ENCODE measurements at regions not wholly inside any gene's neighbourhood (a gene's known extent, or its start where the extent isn't known, plus 50 kb on each side); places are given as distances from the start of the nearest gene placed in this dataset.
A peak's percentile ranks its signal among the peaks of the same experiment; 100 is the strongest.

- Histone ChIP-seq H3K36me3 (ENCODE audit: control insufficient read depth in 2 of 2, extremely low read depth in 1 of 2, insufficient read depth in 1 of 2, low read length in 1 of 2) (no peaks in the 10 kb centered on the region), H3K4me3 (ENCODE audit: control insufficient read depth in 1 of 2, extremely low read depth in 1 of 2, low read length in 1 of 2) (no peak overlapping the region), H3K9me3 (no peaks in the 10 kb centered on the region), H3K4me1 (ENCODE audit: control insufficient read depth in 1 of 2, extremely low read depth in 1 of 2, insufficient read depth in 2 of 2, low read length in 2 of 2) (no peaks in the 10 kb centered on the region), H3K27me3 (replicated peaks in 1 of 2; ENCODE audit: control insufficient read depth in 2 of 2, extremely low read depth in 1 of 2, insufficient read depth in 2 of 2, low read length in 1 of 2) (no peaks in the 10 kb centered on the region), H3K27ac (ENCODE audit: low read length) (no peak overlapping the region)
- Mint-ChIP-seq H3K4me3 (no peak overlapping the region), H3K36me3 (no peaks in the 10 kb centered on the region), H3K4me1 (no peaks in the 10 kb centered on the region), H3K27me3 (no peaks in the 10 kb centered on the region), H3K9me3 (peaks cover 13 to 14% (median 13%) of the 10 kb centered on the region in 3 donors), H3K27ac (no peak overlapping the region)
- ATAC-seq (replicated peaks in 1 of 4) = no peak
- POLR2A ChIA-PET = no interaction called here
- 85% methylated on average over 6 of the region's 8 CpGs for WGBS (ENCODE audit: insufficient coverage)
- DNase-seq = no peak
- CTCF ChIA-PET = no interaction called here
Measured at GRCh38 chr18:37805773-37806404, 240.3 kb upstream of the CELF4 start.

GRCh38 chr18:37796823-37797349 lies 231.3 kb upstream of the CELF4 start:
- Mint-ChIP-seq H3K27me3 (no peaks in the 10 kb centered on the region), H3K36me3 (no peaks in the 10 kb centered on the region), H3K4me3 (no peak overlapping the region), H3K4me1 (no peaks in the 10 kb centered on the region), H3K9me3 (peaks cover 5 to 9% (median 5%) of the 10 kb centered on the region in 3 donors), H3K27ac (no peak overlapping the region)
- ChIA-PET POLR2A (no interaction called here), CTCF (no interaction called here)
- DNase-seq (no peak), ATAC-seq (replicated peaks in 1 of 4) (no peak)
- no peaks in the 10 kb centered on the region for H3K9me3 ChIP-seq
- WGBS (ENCODE audit: insufficient coverage) = 81% methylated on average over 4 of the region's 6 CpGs
- no peaks in the 10 kb centered on the region for H3K4me1 ChIP-seq (ENCODE audit: control insufficient read depth in 1 of 2, extremely low read depth in 1 of 2, insufficient read depth in 2 of 2, low read length in 2 of 2)
- no peaks in the 10 kb centered on the region for H3K27me3 ChIP-seq (replicated peaks in 1 of 2; ENCODE audit: control insufficient read depth in 2 of 2, extremely low read depth in 1 of 2, insufficient read depth in 2 of 2, low read length in 1 of 2)
- no peaks in the 10 kb centered on the region for H3K36me3 ChIP-seq (ENCODE audit: control insufficient read depth in 2 of 2, extremely low read depth in 1 of 2, insufficient read depth in 1 of 2, low read length in 1 of 2)
- no peak overlapping the region for H3K4me3 ChIP-seq (ENCODE audit: control insufficient read depth in 1 of 2, extremely low read depth in 1 of 2, low read length in 1 of 2)
- no peak overlapping the region for H3K27ac ChIP-seq (ENCODE audit: low read length)

GRCh38 chr18:37787452-37787851 lies 221.9 kb upstream of the CELF4 start:
- Mint-ChIP-seq H3K36me3 (no peaks in the 10 kb centered on the region), H3K9me3 (peaks cover 0 to 10% (median 2%) of the 10 kb centered on the region in 3 donors), H3K4me1 (no peaks in the 10 kb centered on the region), H3K4me3 (no peak overlapping the region), H3K27ac (no peak overlapping the region), H3K27me3 (peaks cover 0 to 5% of the 10 kb centered on the region in 2 donors)
- H3K27ac ChIP-seq (ENCODE audit: low read length) = no peak overlapping the region
- no peak overlapping the region for H3K4me3 ChIP-seq (ENCODE audit: control insufficient read depth in 1 of 2, extremely low read depth in 1 of 2, low read length in 1 of 2)
- ATAC-seq (replicated peaks in 1 of 4) (no peak), DNase-seq (no peak)
- no peaks in the 10 kb centered on the region for H3K9me3 ChIP-seq
- no peaks in the 10 kb centered on the region for H3K4me1 ChIP-seq (ENCODE audit: control insufficient read depth in 1 of 2, extremely low read depth in 1 of 2, insufficient read depth in 2 of 2, low read length in 2 of 2)
- POLR2A ChIA-PET = no interaction called here
- H3K27me3 ChIP-seq (replicated peaks in 1 of 2; ENCODE audit: control insufficient read depth in 2 of 2, extremely low read depth in 1 of 2, insufficient read depth in 2 of 2, low read length in 1 of 2) = no peaks in the 10 kb centered on the region
- CTCF ChIA-PET = no interaction called here
- no peaks in the 10 kb centered on the region for H3K36me3 ChIP-seq (ENCODE audit: control insufficient read depth in 2 of 2, extremely low read depth in 1 of 2, insufficient read depth in 1 of 2, low read length in 1 of 2)

GRCh38 chr18:37783771-37784170 lies 218.2 kb upstream of the CELF4 start:
- POLR2A ChIA-PET = no interaction called here
- CTCF ChIA-PET = no interaction called here

GRCh38 chr18:37779220-37779619 lies 213.6 kb upstream of the CELF4 start:
- CTCF ChIA-PET = no interaction called here
- H3K9me3 ChIP-seq = no peaks in the 10 kb centered on the region
- POLR2A ChIA-PET = no interaction called here
- Mint-ChIP-seq H3K27me3 (peaks cover 0 to 12% of the 10 kb centered on the region in 2 donors), H3K27ac (no peak overlapping the region), H3K4me1 (no peaks in the 10 kb centered on the region), H3K36me3 (no peaks in the 10 kb centered on the region), H3K9me3 (peaks cover 0 to 4% (median 0%) of the 10 kb centered on the region in 3 donors), H3K4me3 (no peak overlapping the region)
- no peaks in the 10 kb centered on the region for H3K4me1 ChIP-seq (ENCODE audit: control insufficient read depth in 1 of 2, extremely low read depth in 1 of 2, insufficient read depth in 2 of 2, low read length in 2 of 2)
- ATAC-seq (replicated peaks in 1 of 4) (no peak), DNase-seq (no peak)
- peaks cover 0 to 18% of the 10 kb centered on the region in 2 experiments for H3K27me3 ChIP-seq (replicated peaks in 1 of 2; ENCODE audit: control insufficient read depth in 2 of 2, extremely low read depth in 1 of 2, insufficient read depth in 2 of 2, low read length in 1 of 2)
- H3K36me3 ChIP-seq (ENCODE audit: control insufficient read depth in 2 of 2, extremely low read depth in 1 of 2, insufficient read depth in 1 of 2, low read length in 1 of 2) = no peaks in the 10 kb centered on the region
- H3K27ac ChIP-seq (ENCODE audit: low read length) = no peak overlapping the region
- WGBS (ENCODE audit: insufficient coverage) = 50% methylated on average over 1 of the region's 7 CpGs
- no peak overlapping the region for H3K4me3 ChIP-seq (ENCODE audit: control insufficient read depth in 1 of 2, extremely low read depth in 1 of 2, low read length in 1 of 2)

More at GRCh38 chr18:37783771-37784170, 218.2 kb upstream of the CELF4 start:
- no peak overlapping the region for H3K4me3 ChIP-seq (ENCODE audit: control insufficient read depth in 1 of 2, extremely low read depth in 1 of 2, low read length in 1 of 2)
- H3K36me3 ChIP-seq (ENCODE audit: control insufficient read depth in 2 of 2, extremely low read depth in 1 of 2, insufficient read depth in 1 of 2, low read length in 1 of 2) = no peaks in the 10 kb centered on the region
- no peak overlapping the region for H3K27ac ChIP-seq (ENCODE audit: low read length)
- Mint-ChIP-seq H3K4me3 (no peak overlapping the region), H3K27ac (no peak overlapping the region), H3K36me3 (no peaks in the 10 kb centered on the region), H3K4me1 (no peaks in the 10 kb centered on the region), H3K27me3 (no peaks in the 10 kb centered on the region), H3K9me3 (peaks cover 0 to 4% (median 2%) of the 10 kb centered on the region in 3 donors)
- peaks cover 0 to 5% of the 10 kb centered on the region in 2 experiments for H3K27me3 ChIP-seq (replicated peaks in 1 of 2; ENCODE audit: control insufficient read depth in 2 of 2, extremely low read depth in 1 of 2, insufficient read depth in 2 of 2, low read length in 1 of 2)
- ATAC-seq (replicated peaks in 1 of 4) (no peak), DNase-seq (no peak)
- H3K4me1 ChIP-seq (ENCODE audit: control insufficient read depth in 1 of 2, extremely low read depth in 1 of 2, insufficient read depth in 2 of 2, low read length in 2 of 2) = no peaks in the 10 kb centered on the region
- WGBS (ENCODE audit: insufficient coverage) = no CpG with 5 or more reads among the region's 5 CpGs
- H3K9me3 ChIP-seq = no peaks in the 10 kb centered on the region

GRCh38 chr18:37778417-37779165 lies 213.0 kb upstream of the CELF4 start:
- Histone ChIP-seq H3K9me3 (no peaks in the 10 kb centered on the region), H3K4me3 (ENCODE audit: control insufficient read depth in 1 of 2, extremely low read depth in 1 of 2, low read length in 1 of 2) (no peak overlapping the region), H3K36me3 (ENCODE audit: control insufficient read depth in 2 of 2, extremely low read depth in 1 of 2, insufficient read depth in 1 of 2, low read length in 1 of 2) (no peaks in the 10 kb centered on the region), H3K27me3 (replicated peaks in 1 of 2; ENCODE audit: control insufficient read depth in 2 of 2, extremely low read depth in 1 of 2, insufficient read depth in 2 of 2, low read length in 1 of 2) (peaks cover 0 to 18% of the 10 kb centered on the region in 2 experiments), H3K4me1 (ENCODE audit: control insufficient read depth in 1 of 2, extremely low read depth in 1 of 2, insufficient read depth in 2 of 2, low read length in 2 of 2) (no peaks in the 10 kb centered on the region), H3K27ac (ENCODE audit: low read length) (no peak overlapping the region)
- Mint-ChIP-seq H3K27me3 (peaks cover 0 to 12% of the 10 kb centered on the region in 2 donors), H3K27ac (no peak overlapping the region), H3K9me3 (peaks cover 0 to 5% (median 0%) of the 10 kb centered on the region in 3 donors), H3K4me3 (no peak overlapping the region), H3K4me1 (no peaks in the 10 kb centered on the region), H3K36me3 (no peaks in the 10 kb centered on the region)
- ATAC-seq (replicated peaks in 1 of 4) (no peak), DNase-seq (peak in 8 of 35 experiments; percentile 0 to 12 (median 2))
- ChIA-PET CTCF (no interaction called here), POLR2A (no interaction called here)
- WGBS (ENCODE audit: insufficient coverage) = 21% methylated on average over 19 of the region's 21 CpGs

Measured in T-cell (primary cell).